SK-N-SH treated with all-trans-retinoic acid at 6 μM for 48 hours (cell line): ENCODE measurements at regions not wholly inside any gene's neighbourhood (a gene's known extent, or its start where the extent isn't known, plus 50 kb on each side); places are given as distances from the start of the nearest gene placed in this dataset.

Source experiments
- PPARA ChIP-seq: fragments of 250-450 bp; sonication (Bioruptor Pico); IDR thresholded peaks from 2 replicates; pipeline ENCODE4 v1.5.0; 2020; ENCODE audit warnings: mild to moderate bottlenecking, borderline replicate concordance
- ZNF70 ChIP-seq: fragments of 450-650 bp; formaldehyde crosslinking; IDR thresholded peaks from 2 replicates; pipeline ENCODE4 v1.5.0; 2020; ENCODE audit warnings: mild to moderate bottlenecking, moderate library complexity
- ZNF8 ChIP-seq: fragments of 450-650 bp; formaldehyde crosslinking; IDR thresholded peaks from 2 replicates; pipeline ENCODE4 v1.5.0; 2020; ENCODE audit warnings: mild to moderate bottlenecking, moderate library complexity

GRCh38 chr2:62286089-62286785 lies 90.3 kb downstream of the B3GNT2 start:
- TF ChIP-seq ZNF8 (CRISPR knock-in tag) (no peak), PPARA (CRISPR knock-in tag) (no peak), ZNF70 (no peak)
